PC-9 (cell line): ENCODE measurements at regions not wholly inside any gene's neighbourhood (a gene's known extent, or its start where the extent isn't known, plus 50 kb on each side); places are given as distances from the start of the nearest gene placed in this dataset.
"Not testable (repeated sequence)": the region's sequence is repeated elsewhere in the genome, so short reads cannot be mapped to it uniquely, and the experiment has no call there.

Experiments
- BruUV-seq: library from RNA; stranded (reverse); fragments of 400-500 nt; replicated peaks from 2 replicates; lab custom pipeline; 2021; lab: Mats Ljungman, UMichigan
- CTCF ChIA-PET: fragments of 300-600 bp; sonication (Branson Sonifier 250); formaldehyde crosslinking; loops from one replicate; lab custom pipeline; 2022; ENCODE audit warnings: antibody characterized with exemption; lab: Charles Lee
- POLR2A ChIA-PET: fragments of 300-600 bp; sonication (Branson Sonifier 250); formaldehyde crosslinking; loops from one replicate; lab custom pipeline; 2022; ENCODE audit warnings: antibody characterized with exemption; ENCODE audit not compliant: unreplicated experiment; lab: Charles Lee
- DNase-seq, 2 experiments: peaks; one replicate each; pipeline versions ENCODE4 v3.0.0 to v3.0.0-alpha.2; 2015 to 2022; ENCODE audit warnings: mixed read lengths in 1 of 2
- H2AFZ ChIP-seq: fragments of 200-600 bp; sonication (generic); 2 replicates; pipeline ENCODE4 v1.8.1; 2017; ENCODE audit warnings: antibody characterized with exemption
- H3F3A ChIP-seq: fragments of 200-600 bp; sonication (generic); 2 replicates; pipeline ENCODE4 v1.8.1; 2017; ENCODE audit warnings: antibody characterized with exemption, mild to moderate bottlenecking, low read depth; ENCODE audit not compliant: insufficient read depth
- H3K27ac ChIP-seq: fragments of 200-600 bp; sonication (generic); 2 replicates; pipeline ENCODE4 v1.6.1; 2016; ENCODE audit warnings: mixed run types
- H3K27me3 ChIP-seq: fragments of 200-600 bp; sonication (generic); 2 replicates; pipeline ENCODE4 v1.6.1; 2016; ENCODE audit warnings: low read depth, mixed run types; ENCODE audit not compliant: insufficient read depth
- H3K36me3 ChIP-seq: fragments of 200-600 bp; sonication (generic); 2 replicates; pipeline ENCODE4 v1.6.1; 2016; ENCODE audit warnings: low read depth, mixed run types
- H3K4me1 ChIP-seq: fragments of 200-600 bp; sonication (generic); replicated peaks from 2 replicates; pipeline ENCODE4 v1.6.1; 2016; ENCODE audit warnings: mixed run types; ENCODE audit not compliant: insufficient read depth
- H3K4me2 ChIP-seq: fragments of 200-600 bp; sonication (generic); 2 replicates; pipeline ENCODE4 v1.6.1; 2017; ENCODE audit warnings: mixed run types
- H3K4me3 ChIP-seq: fragments of 200-600 bp; sonication (generic); 2 replicates; pipeline ENCODE4 v1.6.1; 2016; ENCODE audit warnings: mixed run types
- H3K79me2 ChIP-seq: fragments of 200-600 bp; sonication (generic); 2 replicates; pipeline ENCODE4 v1.6.1; 2017; ENCODE audit warnings: low read depth, mixed run types
- H3K9me2 ChIP-seq: fragments of 200-600 bp; sonication (generic); 2 replicates; pipeline ENCODE4 v1.8.1; 2017; ENCODE audit warnings: mild to moderate bottlenecking; ENCODE audit not compliant: insufficient read depth
- H3K9me3 ChIP-seq: fragments of 200-600 bp; sonication (generic); 2 replicates; pipeline ENCODE4 v1.8.1; 2016; ENCODE audit warnings: low read depth; ENCODE audit not compliant: insufficient read depth
- H4K20me1 ChIP-seq: fragments of 200-600 bp; sonication (generic); 2 replicates; pipeline ENCODE4 v1.8.1; 2017; ENCODE audit not compliant: insufficient read depth
- CTCF ChIP-seq: fragments of 200-600 bp; sonication (generic); conservative IDR thresholded peaks from 2 replicates; pipeline ENCODE4 v1.6.1; 2017; ENCODE audit warnings: mixed run types, antibody characterized with exemption, mild to moderate bottlenecking, moderate library complexity
- EZH2 ChIP-seq: fragments of 200-600 bp; sonication (generic); IDR thresholded peaks from 2 replicates; pipeline ENCODE4 v1.8.0; 2017; ENCODE audit warnings: antibody characterized with exemption, low read depth
- intact Hi-C: fragments of 100-400 bp; cut with micrococcal nuclease; formaldehyde crosslinking; loops from one replicate; pipeline ENCODE4 v1.10.0; 2022; ENCODE audit not compliant: unreplicated experiment

DNA sequence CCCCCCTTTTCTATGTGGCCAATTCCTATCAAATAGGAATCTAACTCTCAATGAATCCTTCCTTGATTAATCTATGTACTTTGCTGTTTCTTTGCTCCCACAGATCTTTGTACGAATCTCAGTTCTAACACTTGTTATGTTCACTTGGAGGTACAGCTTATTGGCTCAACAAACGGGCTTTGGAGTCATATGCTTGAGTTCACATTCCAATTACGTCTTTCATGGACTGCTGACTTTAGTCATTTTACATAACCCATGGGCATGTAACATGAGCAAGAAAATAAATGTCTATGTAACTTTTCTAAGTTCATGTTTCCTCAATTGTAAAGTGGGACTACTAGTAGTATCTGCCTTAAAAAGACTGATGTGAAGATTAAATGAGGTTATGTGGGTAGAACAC lies 123.2 kb upstream of the TBC1D5 start:
- H3K36me3 ChIP-seq: no peaks in the 10 kb centered on the region
- H3K79me2 ChIP-seq: no peaks in the 10 kb centered on the region
- H3K27me3 ChIP-seq: no peaks in the 10 kb centered on the region
- intact Hi-C loops: no loop called here
- DNase-seq: no peak
- H3F3A ChIP-seq: no peaks in the 10 kb centered on the region
- no peaks in the 10 kb centered on the region for H4K20me1 ChIP-seq
- no peaks in the 10 kb centered on the region for H3K9me2 ChIP-seq
- TF ChIP-seq EZH2: no peak
- no peak for TF ChIP-seq CTCF
- no TSS peak for BruUV-seq
- no peak overlapping the region for H2AFZ ChIP-seq
- ChIA-PET CTCF (no interaction called here), POLR2A (no interaction called here)
- no peak overlapping the region for H3K4me3 ChIP-seq
- no peaks in the 10 kb centered on the region for H3K4me1 ChIP-seq
- H3K9me3 ChIP-seq: peaks cover 4% of the 10 kb centered on the region; the same call in 1 of the 2 replicates
- no peak overlapping the region for H3K27ac ChIP-seq
- no peak overlapping the region for H3K4me2 ChIP-seq

DNA sequence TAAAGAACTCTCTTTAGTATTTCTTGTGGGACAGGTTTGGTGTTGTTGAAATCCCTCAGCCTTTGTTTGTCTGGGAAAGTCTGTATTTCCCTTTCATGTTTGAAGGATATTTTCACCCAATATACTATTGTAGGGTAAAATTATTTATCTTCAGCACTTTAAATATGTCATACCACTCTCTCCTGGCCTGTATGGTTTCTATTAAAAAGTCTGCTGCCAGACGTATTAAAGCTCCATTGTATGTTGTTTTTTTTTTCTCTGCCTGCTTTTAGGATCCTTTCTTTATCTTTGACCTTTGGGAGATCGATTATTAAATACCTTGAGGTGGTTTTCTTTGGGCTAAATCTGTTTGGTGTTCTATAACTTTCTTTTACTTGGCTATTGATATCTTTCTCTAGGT lies 119.0 kb upstream of the TBC1D5 start:
- Histone ChIP-seq H3K79me2 (no peaks in the 10 kb centered on the region), H2AFZ (no peak overlapping the region), H3K4me1 (no peaks in the 10 kb centered on the region), H3K9me2 (no peaks in the 10 kb centered on the region), H3K36me3 (no peaks in the 10 kb centered on the region), H3K27ac (no peak overlapping the region), H3K4me3 (no peak overlapping the region), H3F3A (no peaks in the 10 kb centered on the region), H4K20me1 (no peaks in the 10 kb centered on the region), H3K4me2 (no peak overlapping the region), H3K27me3 (no peaks in the 10 kb centered on the region), H3K9me3 (peaks cover 9% of the 10 kb centered on the region)
- intact Hi-C loops: no loop called here
- CTCF ChIA-PET: no interaction called here
- no peak for TF ChIP-seq EZH2
- no peak for TF ChIP-seq CTCF
- no peak for DNase-seq
- no TSS peak for BruUV-seq
- POLR2A ChIA-PET: no interaction called here

DNA sequence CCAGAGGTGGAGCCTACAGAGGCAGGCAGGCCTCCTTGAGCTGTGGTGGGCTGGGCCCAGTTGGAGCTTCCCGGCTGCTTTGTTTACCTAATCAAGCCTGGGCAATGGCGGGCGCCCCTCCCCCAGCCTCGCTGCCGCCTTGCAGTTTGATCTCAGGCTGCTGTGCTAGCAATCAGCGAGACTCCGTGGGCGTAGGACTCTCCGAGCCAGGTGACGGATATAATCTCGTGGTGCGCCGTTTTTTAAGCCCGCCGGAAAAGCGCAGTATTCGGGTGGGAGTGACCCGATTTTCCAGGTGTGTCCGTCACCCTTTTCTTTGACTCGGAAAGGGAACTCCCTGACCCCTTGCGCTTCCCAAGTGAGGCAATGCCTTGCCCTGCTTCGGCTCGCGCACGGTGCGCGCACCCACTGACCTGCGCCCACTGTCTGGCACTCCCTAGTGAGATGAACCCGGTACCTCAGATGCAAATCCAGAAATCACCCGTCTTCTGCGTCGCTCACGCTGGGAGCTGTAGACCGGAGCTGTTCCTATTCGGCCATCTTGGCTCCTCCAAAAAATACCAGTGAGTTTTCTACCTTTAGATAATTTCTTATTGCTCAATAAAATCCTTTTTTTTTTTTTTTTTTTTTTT lies 118.5 kb upstream of the TBC1D5 start:
- intact Hi-C loops, H4K20me1 ChIP-seq, H3K9me2 ChIP-seq, H3F3A ChIP-seq, H3K79me2 ChIP-seq, DNase-seq, POLR2A ChIA-PET, H3K4me3 ChIP-seq, H3K27ac ChIP-seq, H3K27me3 ChIP-seq, H3K4me2 ChIP-seq, BruUV-seq, H3K4me1 ChIP-seq, H3K9me3 ChIP-seq, H2AFZ ChIP-seq, H3K36me3 ChIP-seq, CTCF ChIA-PET: not testable (repeated sequence)

DNA sequence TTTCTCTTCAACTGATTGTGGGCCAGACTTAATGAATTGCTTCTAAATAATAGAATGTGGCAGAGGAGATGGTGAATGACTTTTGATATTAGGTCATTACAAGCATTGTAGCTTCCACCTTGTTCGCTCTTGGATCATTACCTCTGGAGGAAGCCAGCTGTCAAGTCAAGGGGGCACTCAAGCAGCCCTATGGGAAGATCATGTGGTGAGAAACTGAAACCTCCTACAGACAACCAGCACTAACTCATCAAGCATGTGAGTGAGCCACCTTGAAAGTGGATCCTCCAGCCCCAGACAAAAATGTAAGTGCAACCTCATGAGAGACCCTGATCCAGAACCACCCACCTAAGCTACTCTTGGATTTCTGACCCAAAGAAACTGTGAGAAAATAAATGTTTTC lies 109.8 kb upstream of the TBC1D5 start:
- POLR2A ChIA-PET: no interaction called here
- intact Hi-C loops: no loop called here
- H3K79me2 ChIP-seq: no peaks in the 10 kb centered on the region

More for the DNA sequence above, 109.8 kb upstream of the TBC1D5 start:
- BruUV-seq: no TSS peak
- Histone ChIP-seq H3K9me2 (no peaks in the 10 kb centered on the region), H3K4me3 (no peak overlapping the region), H3F3A (no peaks in the 10 kb centered on the region), H3K27me3 (no peaks in the 10 kb centered on the region), H3K4me1 (no peaks in the 10 kb centered on the region), H3K9me3 (peaks cover 3% of the 10 kb centered on the region; the same call in 1 of the 2 replicates), H3K36me3 (no peaks in the 10 kb centered on the region), H4K20me1 (no peaks in the 10 kb centered on the region), H3K27ac (no peak overlapping the region), H3K4me2 (no peak overlapping the region), H2AFZ (no peak overlapping the region)
- TF ChIP-seq EZH2 (no peak), CTCF (no peak)
- CTCF ChIA-PET: no interaction called here
- DNase-seq: no peak
